T-cell (primary cell): ENCODE measurements at regions not wholly inside any gene's neighbourhood (a gene's known extent, or its start where the extent isn't known, plus 50 kb on each side); places are given as distances from the start of the nearest gene placed in this dataset.

Source experiments
- ATAC-seq, 4 experiments: fragments of 200-7000 bp in 3 of 4; fragments of 150-1000 bp in 1 of 4; cut with Tn5 transposase; replicated peaks in 1 of 4; 1 replicate in 3 of 4; 2 replicates in 1 of 4; pipeline ENCODE4 v1.10.0; 2021; ENCODE audit warnings: moderate library complexity in 3 of 4, mild to moderate bottlenecking in 2 of 4, moderate number of reproducible peaks in 1 of 4
- CTCF ChIA-PET, 2 donors: fragments of 300-600 bp; sonication (Branson Sonifier 250); formaldehyde crosslinking; loops; one replicate each; lab custom pipeline; 2022; ENCODE audit warnings: antibody characterized with exemption in 2 of 2; lab: Charles Lee
- POLR2A ChIA-PET, 2 donors: fragments of 300-600 bp; sonication (Branson Sonifier 250); formaldehyde crosslinking; loops; one replicate each; lab custom pipeline; 2022; ENCODE audit warnings: antibody characterized with exemption in 2 of 2; lab: Charles Lee
- DNase-seq, 35 experiments: peaks; one replicate each; pipeline versions ENCODE4 v3.0.0 to v3.0.0-alpha.2; 2013 to 2023
- H3K27ac ChIP-seq: one replicate; pipeline ENCODE4 v1.5.1; 2013; ENCODE audit warnings: low read length
- H3K27me3 ChIP-seq, 2 experiments: replicated peaks in 1 of 2; 1 replicate in 1 of 2; 2 replicates in 1 of 2; pipeline versions ENCODE4 v1.6.1 to v1.7.0; 2013; ENCODE audit warnings: low read length in 1 of 2, mixed read lengths in 1 of 2; ENCODE audit not compliant: control insufficient read depth in 2 of 2, insufficient read depth in 2 of 2; ENCODE audit errors: extremely low read depth in 1 of 2
- H3K36me3 ChIP-seq, 2 donors: 1 replicate in 1 of 2; 2 replicates in 1 of 2; pipeline versions ENCODE4 v1.6.1 to v1.7.0; 2013; ENCODE audit warnings: low read length in 1 of 2; ENCODE audit not compliant: control insufficient read depth in 2 of 2, insufficient read depth in 1 of 2; ENCODE audit errors: extremely low read depth in 1 of 2
- H3K4me1 ChIP-seq, 2 experiments: 1 replicate in 1 of 2; 2 replicates in 1 of 2; pipeline versions ENCODE4 v1.6.1 to v1.7.0; 2013; ENCODE audit warnings: low read length in 2 of 2, mixed read lengths in 1 of 2; ENCODE audit not compliant: insufficient read depth in 2 of 2, control insufficient read depth in 1 of 2; ENCODE audit errors: extremely low read depth in 1 of 2
- H3K4me3 ChIP-seq, 2 donors: 1 replicate in 1 of 2; 2 replicates in 1 of 2; pipeline versions ENCODE4 v1.5.1 to v1.7.0; 2013; ENCODE audit warnings: mild to moderate bottlenecking in 2 of 2, low read length in 1 of 2, moderate library complexity in 1 of 2; ENCODE audit not compliant: control insufficient read depth in 1 of 2; ENCODE audit errors: extremely low read depth in 1 of 2
- H3K9me3 ChIP-seq: 2 replicates; pipeline ENCODE4 v1.7.0; 2013
- H3K27ac Mint-ChIP-seq, 2 donors: one replicate each; pipeline ENCODE4 v1.8.0; 2020 to 2021; ENCODE audit warnings: mild to moderate bottlenecking in 2 of 2, mixed read lengths in 2 of 2
- H3K27me3 Mint-ChIP-seq, 2 donors: one replicate each; pipeline ENCODE4 v1.8.0; 2021 to 2022; ENCODE audit warnings: mixed read lengths in 2 of 2
- H3K36me3 Mint-ChIP-seq: one replicate; pipeline ENCODE4 v1.8.0; 2021; ENCODE audit warnings: mixed read lengths
- H3K4me1 Mint-ChIP-seq, 3 donors: one replicate each; pipeline ENCODE4 v1.8.0; 2020 to 2022; ENCODE audit warnings: mixed read lengths in 3 of 3, mild to moderate bottlenecking in 1 of 3
- H3K4me3 Mint-ChIP-seq, 3 donors: one replicate each; pipeline ENCODE4 v1.8.0; 2020 to 2022; ENCODE audit warnings: mild to moderate bottlenecking in 3 of 3, mixed read lengths in 3 of 3, moderate library complexity in 3 of 3
- H3K9me3 Mint-ChIP-seq, 3 donors: one replicate each; pipeline ENCODE4 v1.8.0; 2020 to 2022; ENCODE audit warnings: mixed read lengths in 3 of 3
- WGBS: methylation state at CpG from one replicate; pipeline ENCODE4 v1.1.5; 2013; ENCODE audit warnings: missing lambda C conversion rate; ENCODE audit not compliant: insufficient coverage; 5-methylcytosine and 5-hydroxymethylcytosine counted together

- CTCF ChIA-PET = interaction anchor here in 1 of 2 donors (0.7 kb wide), 1 partner anchor 186 kb away, joined by 3 read pairs; no protein-coding TSS in a partner anchor
- DNase-seq = no peak
Measured at GRCh38 chr5:100448111-100448528, 87.1 kb upstream of the FAM174A start.

GRCh38 chr5:100446879-100447430 is 88.2 kb upstream of the FAM174A start:
- POLR2A ChIA-PET = interaction anchor here in 1 of 2 donors (0.6 kb wide), 1 partner anchor 1230 kb away, joined by 3 read pairs; no protein-coding TSS in a partner anchor
- CTCF ChIA-PET = no interaction called here
- Mint-ChIP-seq H3K4me3 (no peak overlapping the region), H3K27ac (no peak overlapping the region), H3K36me3 (peaks cover 3% of the 10 kb centered on the region), H3K4me1 (no peaks in the 10 kb centered on the region), H3K27me3 (peaks cover 0 to 2% of the 10 kb centered on the region in 2 donors), H3K9me3 (no peaks in the 10 kb centered on the region)
- WGBS = no CpG with 5 or more reads among the region's 2 CpGs
- no peaks in the 10 kb centered on the region for H3K36me3 ChIP-seq
- no peak overlapping the region for H3K4me3 ChIP-seq
- no peaks in the 10 kb centered on the region for H3K27me3 ChIP-seq
- no peak for DNase-seq
- H3K27ac ChIP-seq = no peak overlapping the region
- no peak for ATAC-seq
- no peaks in the 10 kb centered on the region for H3K4me1 ChIP-seq
- no peaks in the 10 kb centered on the region for H3K9me3 ChIP-seq

More at GRCh38 chr5:100448111-100448528, 87.1 kb upstream of the FAM174A start:
- H3K4me3 Mint-ChIP-seq = no peak overlapping the region
- H3K9me3 Mint-ChIP-seq = no peaks in the 10 kb centered on the region
- H3K27me3 Mint-ChIP-seq = peaks cover 0 to 2% of the 10 kb centered on the region in 2 donors
- Histone ChIP-seq H3K27me3 (no peaks in the 10 kb centered on the region), H3K4me1 (no peaks in the 10 kb centered on the region), H3K9me3 (no peaks in the 10 kb centered on the region), H3K27ac (no peak overlapping the region), H3K4me3 (no peak overlapping the region), H3K36me3 (no peaks in the 10 kb centered on the region)
- ATAC-seq = no peak
- no peak overlapping the region for H3K27ac Mint-ChIP-seq
- POLR2A ChIA-PET = interaction anchor here in 1 of 2 donors (0.7 kb wide), 1 partner anchor 251 kb away, joined by 3 read pairs; no protein-coding TSS in a partner anchor
- no CpG with 5 or more reads among the region's 3 CpGs for WGBS
- H3K36me3 Mint-ChIP-seq = peaks cover 3% of the 10 kb centered on the region
- H3K4me1 Mint-ChIP-seq = no peaks in the 10 kb centered on the region

GRCh38 chr5:100444961-100445360 is 90.2 kb upstream of the FAM174A start:
- POLR2A ChIA-PET = no interaction called here
- Mint-ChIP-seq H3K4me1 (no peaks in the 10 kb centered on the region), H3K36me3 (no peaks in the 10 kb centered on the region), H3K27me3 (no peaks in the 10 kb centered on the region), H3K9me3 (no peaks in the 10 kb centered on the region), H3K4me3 (no peak overlapping the region), H3K27ac (no peak overlapping the region)
- no peak for ATAC-seq
- DNase-seq = no peak
- CTCF ChIA-PET = no interaction called here
- no peaks in the 10 kb centered on the region for H3K36me3 ChIP-seq
- WGBS = 94% methylated on average over 2 of the region's 3 CpGs
- H3K27ac ChIP-seq = no peak overlapping the region
- no peaks in the 10 kb centered on the region for H3K9me3 ChIP-seq
- no peaks in the 10 kb centered on the region for H3K4me1 ChIP-seq
- H3K4me3 ChIP-seq = no peak overlapping the region
- H3K27me3 ChIP-seq = no peaks in the 10 kb centered on the region

GRCh38 chr5:100434815-100435214 is 100.4 kb upstream of the FAM174A start:
- H3K27ac ChIP-seq = no peak overlapping the region
- WGBS = 71% methylated on average over 1 of the region's 4 CpGs
- no peaks in the 10 kb centered on the region for H3K36me3 Mint-ChIP-seq
- no peaks in the 10 kb centered on the region for H3K4me1 Mint-ChIP-seq
- POLR2A ChIA-PET = no interaction called here
- no peak for ATAC-seq
- no peaks in the 10 kb centered on the region for H3K9me3 Mint-ChIP-seq
- no peaks in the 10 kb centered on the region for H3K4me1 ChIP-seq
- H3K36me3 ChIP-seq = no peaks in the 10 kb centered on the region
- no peaks in the 10 kb centered on the region for H3K9me3 ChIP-seq
- CTCF ChIA-PET = interaction anchor here in 1 of 2 donors (1.1 kb wide), 1 partner anchor 955 kb away, joined by 3 read pairs; no protein-coding TSS in a partner anchor
- H3K4me3 Mint-ChIP-seq = no peak overlapping the region
- H3K27me3 Mint-ChIP-seq = peaks cover 0 to 2% of the 10 kb centered on the region in 2 donors
- no peaks in the 10 kb centered on the region for H3K27me3 ChIP-seq
- H3K4me3 ChIP-seq = no peak overlapping the region
- no peak for DNase-seq
- H3K27ac Mint-ChIP-seq = no peak overlapping the region

- ChIA-PET POLR2A (interaction anchor here in 1 of 2 donors (0.6 kb wide), 1 partner anchor 205 kb away, joined by 3 read pairs; no protein-coding TSS in a partner anchor), CTCF (no interaction called here)
- Histone ChIP-seq H3K9me3 (no peaks in the 10 kb centered on the region), H3K27ac (no peak overlapping the region), H3K4me1 (no peaks in the 10 kb centered on the region), H3K4me3 (no peak overlapping the region), H3K27me3 (no peaks in the 10 kb centered on the region), H3K36me3 (no peaks in the 10 kb centered on the region)
- Mint-ChIP-seq H3K27me3 (no peaks in the 10 kb centered on the region), H3K4me1 (no peaks in the 10 kb centered on the region), H3K27ac (no peak overlapping the region), H3K9me3 (no peaks in the 10 kb centered on the region), H3K36me3 (no peaks in the 10 kb centered on the region), H3K4me3 (no peak overlapping the region)
- DNase-seq (no peak), ATAC-seq (no peak)
- no CpG with 5 or more reads among the region's 1 CpG for WGBS
Measured at GRCh38 chr5:100432741-100433140, 102.4 kb upstream of the FAM174A start.

- H3K9me3 Mint-ChIP-seq = peaks cover 0 to 1% (median under 1%) of the 10 kb centered on the region in 3 donors
- 0% methylated on average over 1 of the region's 4 CpGs for whole genome bisulfite sequencing
- Histone ChIP-seq H3K36me3 (no peaks in the 10 kb centered on the region), H3K9me3 (no peaks in the 10 kb centered on the region), H3K4me3 (no peak overlapping the region), H3K27me3 (no peaks in the 10 kb centered on the region), H3K4me1 (no peaks in the 10 kb centered on the region), H3K27ac (no peak overlapping the region)
- DNase-seq (peak in 29 of 35 experiments; percentile 2 to 58 (median 19)), ATAC-seq (peak; percentile 35 to 48 (median 42))
- no peaks in the 10 kb centered on the region for H3K36me3 Mint-ChIP-seq
- CTCF ChIA-PET = interaction anchor here in 1 of 2 donors (1.0 to 1.1 kb wide), 2 partner anchors 960 to 1248 kb away, joined by 3 to 6 read pairs; no protein-coding TSS in a partner anchor
- no peak overlapping the region for H3K27ac Mint-ChIP-seq
- no peaks in the 10 kb centered on the region for H3K4me1 Mint-ChIP-seq
- H3K4me3 Mint-ChIP-seq = no peak overlapping the region
- H3K27me3 Mint-ChIP-seq = no peaks in the 10 kb centered on the region
- POLR2A ChIA-PET = interaction anchor here in 1 of 2 donors (0.5 to 0.6 kb wide), 2 partner anchors 57 to 583 kb away, joined by 3 to 4 read pairs; no protein-coding TSS in a partner anchor
Measured at GRCh38 chr5:100430268-100431195, 104.6 kb upstream of the FAM174A start.
